GM18861 (cell line): ENCODE measurements at regions not wholly inside any gene's neighbourhood (a gene's known extent, or its start where the extent isn't known, plus 50 kb on each side); places are given as distances from the start of the nearest gene placed in this dataset.
A peak's percentile ranks its signal among the peaks of the same experiment; 100 is the strongest.

Experiments
- ATAC-seq: cut with Tn5 transposase; IDR thresholded peaks from one replicate; pipeline ENCODE4 v1.9.1; 2021; ENCODE audit not compliant: unreplicated experiment

- ATAC-seq, result peak; percentile 92
Measured at GRCh38 chrX:65034668-65035445, 58.6 kb upstream of the ZC4H2 start, which contains the start of gene ZC3H12B. TSS of gene ZC3H12B (plus strand) at chrX:65034826.

GRCh38 chrX:65034292-65034667, 58.0 kb upstream of the ZC4H2 start:
- ATAC-seq, result no peak
